Psoas muscle (tissue), 7 donors: ENCODE measurements at regions not wholly inside any gene's neighbourhood (a gene's known extent, or its start where the extent isn't known, plus 50 kb on each side); places are given as distances from the start of the nearest gene placed in this dataset.

Source experiments
- ATAC-seq, 4 donors: fragments of 200-7000 bp; cut with Tn5 transposase; one replicate each; pipeline ENCODE4 v1.9.1; 2020; ENCODE audit warnings: moderate library complexity in 3 of 4, mild to moderate bottlenecking in 2 of 4
- DNase-seq, 2 donors: peaks; one replicate each; pipeline ENCODE4 v3.0.0-alpha.2; 2020
- H3K27ac ChIP-seq: fragments of 200-600 bp; one replicate; pipeline ENCODE4 v1.8.0; 2022
- H3K27me3 ChIP-seq, 3 donors: fragments of 200-600 bp in 1 of 3; one replicate each; pipeline versions ENCODE4 v1.6.1 to v1.8.0; 2013 to 2022; ENCODE audit warnings: low read length in 2 of 3, mild to moderate bottlenecking in 2 of 3, moderate library complexity in 1 of 3; ENCODE audit not compliant: insufficient read depth in 3 of 3
- H3K36me3 ChIP-seq, 2 donors: fragments of 200-600 bp in 1 of 2; one replicate each; pipeline versions ENCODE4 v1.6.1 to v1.8.0; 2013 to 2022; ENCODE audit warnings: low read depth in 1 of 2, mild to moderate bottlenecking in 1 of 2, moderate library complexity in 1 of 2; ENCODE audit not compliant: insufficient read depth in 1 of 2
- H3K4me1 ChIP-seq: fragments of 200-600 bp; one replicate; pipeline ENCODE4 v1.8.0; 2022
- H3K4me3 ChIP-seq: fragments of 200-600 bp; one replicate; pipeline ENCODE4 v1.8.0; 2022; ENCODE audit warnings: mild to moderate bottlenecking
- H3K9me3 ChIP-seq: fragments of 200-600 bp; one replicate; pipeline ENCODE4 v1.8.0; 2022
- WGBS, 3 donors: extraction: QIAGEN DNeasy Blood & Tissue Kit; methylation state at CpG; one replicate each; pipeline versions ENCODE4 v1.1.6 to v1.1.7; 2013; 5-methylcytosine and 5-hydroxymethylcytosine counted together
- intact Hi-C, 2 donors: fragments of 100-400 bp; cut with DNase I; formaldehyde crosslinking; loops; one replicate each; pipeline versions ENCODE4 v1.11.0 to v1.14.2; 2022
- TF ChIP-seq, protein P1 (sequence below): fragments of 200-600 bp; IDR thresholded peaks from one replicate; pipeline ENCODE4 v1.8.0; 2022; ENCODE audit warnings: antibody characterized with exemption
- donor health status: healthy with polysubstance abuse.
- donor health status: DM: no; HTN: no; CAD: no; lungs with moderate emphysema.
- donor health status: Bipolar disorder and iron deficiency.
- donor health status: healthy.
- donor health status: DM: yes; HTN: yes; CAD: no.
- donor health status: DM: no; HTN: no; CAD: no.
- donor health status: DM: yes; HTN: yes; CAD: no.

DNA sequence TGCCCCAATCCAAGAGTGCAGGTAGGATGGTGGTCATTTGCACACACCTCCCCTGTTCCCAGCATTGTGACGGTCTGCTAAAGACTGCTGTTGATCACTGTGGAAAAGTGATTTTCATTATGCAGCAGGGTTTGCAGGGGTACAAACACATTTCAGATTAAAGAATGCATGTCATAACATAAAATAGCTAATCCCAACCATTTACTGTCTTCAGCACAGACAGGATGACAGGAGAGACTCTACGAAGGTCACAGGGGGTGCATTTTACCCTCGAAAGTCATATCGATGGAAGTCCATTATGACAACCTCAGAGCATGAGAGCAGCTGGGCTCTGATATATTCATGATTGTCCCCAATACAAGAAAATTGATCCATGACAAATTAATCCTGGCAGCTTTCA is 302.6 kb downstream of the AJAP1 start:
- no peaks in the 10 kb centered on the region for H3K4me1 ChIP-seq
- no peak for DNase-seq
- ATAC-seq, result no peak
- WGBS, 3 donors, result 67 to 74% (median 71%) methylated on average over 4 of the region's 4 CpGs
- H3K27ac ChIP-seq, result no peak overlapping the region
- intact Hi-C loops, result no loop called here
- no peak overlapping the region for H3K4me3 ChIP-seq
- no peaks in the 10 kb centered on the region for H3K36me3 ChIP-seq
- peaks cover 0 to 3% (median 0%) of the 10 kb centered on the region in 3 donors for H3K27me3 ChIP-seq
- H3K9me3 ChIP-seq, result peaks cover 26% of the 10 kb centered on the region
- TF ChIP-seq, protein P1, sequence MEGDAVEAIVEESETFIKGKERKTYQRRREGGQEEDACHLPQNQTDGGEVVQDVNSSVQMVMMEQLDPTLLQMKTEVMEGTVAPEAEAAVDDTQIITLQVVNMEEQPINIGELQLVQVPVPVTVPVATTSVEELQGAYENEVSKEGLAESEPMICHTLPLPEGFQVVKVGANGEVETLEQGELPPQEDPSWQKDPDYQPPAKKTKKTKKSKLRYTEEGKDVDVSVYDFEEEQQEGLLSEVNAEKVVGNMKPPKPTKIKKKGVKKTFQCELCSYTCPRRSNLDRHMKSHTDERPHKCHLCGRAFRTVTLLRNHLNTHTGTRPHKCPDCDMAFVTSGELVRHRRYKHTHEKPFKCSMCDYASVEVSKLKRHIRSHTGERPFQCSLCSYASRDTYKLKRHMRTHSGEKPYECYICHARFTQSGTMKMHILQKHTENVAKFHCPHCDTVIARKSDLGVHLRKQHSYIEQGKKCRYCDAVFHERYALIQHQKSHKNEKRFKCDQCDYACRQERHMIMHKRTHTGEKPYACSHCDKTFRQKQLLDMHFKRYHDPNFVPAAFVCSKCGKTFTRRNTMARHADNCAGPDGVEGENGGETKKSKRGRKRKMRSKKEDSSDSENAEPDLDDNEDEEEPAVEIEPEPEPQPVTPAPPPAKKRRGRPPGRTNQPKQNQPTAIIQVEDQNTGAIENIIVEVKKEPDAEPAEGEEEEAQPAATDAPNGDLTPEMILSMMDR, result no peak

DNA sequence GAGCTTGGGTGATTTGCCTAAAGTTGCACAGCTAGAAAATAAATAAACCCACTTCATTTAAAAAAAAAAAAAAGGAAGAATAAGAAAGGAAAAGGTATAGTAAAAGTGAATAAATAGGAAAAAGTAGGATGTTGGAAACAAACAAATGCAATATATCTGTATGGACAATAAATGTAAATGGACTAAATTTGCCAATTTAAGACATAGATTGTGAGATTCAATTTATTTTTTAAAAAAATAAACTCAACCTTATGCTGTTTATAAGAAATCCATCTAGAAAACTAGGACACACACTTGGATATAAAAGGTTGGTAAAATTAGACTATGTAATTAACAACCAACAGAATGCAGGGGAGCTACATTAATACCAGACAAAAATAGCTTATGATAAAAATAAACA is 300.0 kb downstream of the AJAP1 start:
- Histone ChIP-seq H3K27me3 (peaks cover 0 to 3% (median 0%) of the 10 kb centered on the region in 3 donors), H3K27ac (no peak overlapping the region), H3K36me3 (no peaks in the 10 kb centered on the region), H3K4me3 (no peak overlapping the region), H3K4me1 (no peaks in the 10 kb centered on the region), H3K9me3 (peaks cover 27% of the 10 kb centered on the region)
- ATAC-seq (no peak), DNase-seq (no peak)
- TF ChIP-seq, protein P1, result no peak
- intact Hi-C loops, result no loop called here

DNA sequence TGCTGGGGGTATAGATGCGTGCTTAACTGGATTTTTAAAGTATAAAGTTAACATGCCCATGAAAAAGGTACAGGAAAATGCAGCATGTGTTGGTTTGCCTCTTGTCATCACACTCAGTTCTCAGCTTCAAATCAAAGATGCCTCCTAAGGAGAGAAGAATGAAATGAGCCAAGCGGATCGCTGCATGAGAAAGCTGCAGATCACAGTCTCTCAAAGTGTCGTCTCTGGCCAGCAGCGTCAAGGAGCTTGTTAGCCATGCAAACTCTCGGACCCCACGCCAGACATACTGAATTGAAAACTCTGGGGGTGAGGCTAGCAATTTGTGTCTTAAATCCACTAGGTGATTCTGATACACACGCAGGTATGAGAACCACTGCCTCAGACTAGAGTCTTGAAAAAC is 297.2 kb downstream of the AJAP1 start:
- no peak for ATAC-seq
- intact Hi-C loops, result no loop called here
- WGBS, 3 donors, result 82 to 85% (median 84%) methylated on average over 8 of the region's 8 CpGs

DNA sequence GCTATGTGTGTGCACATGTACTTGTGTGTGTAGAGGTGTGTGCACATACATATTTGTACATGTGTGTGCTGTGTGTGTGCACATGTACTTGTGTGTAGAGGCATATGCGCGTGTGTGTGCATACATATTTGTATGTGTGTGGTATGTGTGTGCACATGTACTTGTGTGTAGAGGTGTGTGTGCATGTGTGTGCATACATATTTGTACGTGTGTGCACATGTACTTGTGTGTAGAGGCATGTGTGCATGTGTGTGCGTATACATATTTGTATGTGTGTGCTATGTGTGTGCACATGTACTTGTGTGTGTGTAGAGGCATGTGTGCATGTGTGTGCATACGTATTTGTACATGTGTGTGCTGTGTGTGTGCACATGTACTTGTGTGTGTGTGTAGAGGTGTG is 291.9 kb downstream of the AJAP1 start:
- DNase-seq (no peak), ATAC-seq (no peak)
- H3K9me3 ChIP-seq, result no peaks in the 10 kb centered on the region
- TF ChIP-seq, protein P1, result no peak
- H3K4me3 ChIP-seq, result no peak overlapping the region
- H3K4me1 ChIP-seq, result no peaks in the 10 kb centered on the region
- intact Hi-C loops, result no loop called here
- H3K27me3 ChIP-seq, result peaks cover 0 to 5% (median 1%) of the 10 kb centered on the region in 3 donors
- H3K27ac ChIP-seq, result no peak overlapping the region
- no peaks in the 10 kb centered on the region for H3K36me3 ChIP-seq
- WGBS, 3 donors, result 94 to 97% (median 95%) methylated on average over 5 of the region's 5 CpGs

More for the DNA sequence above, 297.2 kb downstream of the AJAP1 start:
- Histone ChIP-seq H3K9me3 (peaks cover 27% of the 10 kb centered on the region), H3K36me3 (no peaks in the 10 kb centered on the region), H3K4me1 (no peaks in the 10 kb centered on the region), H3K4me3 (no peak overlapping the region), H3K27me3 (no peaks in the 10 kb centered on the region), H3K27ac (no peak overlapping the region)
- DNase-seq, result no peak
- TF ChIP-seq, protein P1, result no peak

DNA sequence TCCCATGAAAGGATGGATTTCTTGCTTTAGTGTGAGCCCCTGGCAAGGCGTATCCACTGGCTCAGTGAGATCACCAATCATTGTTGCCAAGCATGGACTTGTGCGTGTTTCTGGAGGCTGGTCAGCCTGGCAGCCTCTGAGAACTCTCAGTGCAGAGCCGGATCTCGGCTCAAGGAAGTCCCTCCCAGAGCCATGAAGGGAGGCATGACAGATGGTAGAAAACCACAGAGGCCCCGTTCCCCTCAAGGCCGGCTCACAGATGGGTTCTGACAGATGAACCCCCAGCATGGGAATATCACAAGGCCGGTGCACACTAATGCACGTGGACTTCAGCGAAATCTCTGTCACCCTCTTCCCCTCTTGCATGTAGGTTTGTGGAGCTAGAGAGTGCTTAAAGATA is 290.5 kb downstream of the AJAP1 start:
- Histone ChIP-seq H3K27me3 (peaks cover 0 to 5% (median 1%) of the 10 kb centered on the region in 3 donors), H3K4me3 (no peak overlapping the region), H3K36me3 (no peaks in the 10 kb centered on the region), H3K4me1 (no peaks in the 10 kb centered on the region), H3K27ac (no peak overlapping the region), H3K9me3 (no peaks in the 10 kb centered on the region)
- intact Hi-C loops, result no loop called here
- ATAC-seq (no peak), DNase-seq (no peak)
- 32 to 44% (median 34%) methylated on average over 9 of the region's 9 CpGs for WGBS, 3 donors
- TF ChIP-seq, protein P1, result no peak
